Nephron progenitor cell (in vitro differentiated cells): ENCODE measurements at regions not wholly inside any gene's neighbourhood (a gene's known extent, or its start where the extent isn't known, plus 50 kb on each side); places are given as distances from the start of the nearest gene placed in this dataset.
"Not testable (repeated sequence)": the region's sequence is repeated elsewhere in the genome, so short reads cannot be mapped to it uniquely, and the experiment has no call there.

Source experiments
- DNase-seq: peaks from one replicate; pipeline ENCODE4 v3.0.0; 2021
- H3K27ac Mint-ChIP-seq: 2 replicates; pipeline ENCODE4 v1.8.0; 2021; ENCODE audit warnings: mild to moderate bottlenecking, moderate library complexity, mixed read lengths
- H3K27me3 Mint-ChIP-seq: 2 replicates; pipeline ENCODE4 v1.8.0; 2021; ENCODE audit warnings: mild to moderate bottlenecking, low read depth, mixed read lengths; ENCODE audit not compliant: poor library complexity
- H3K36me3 Mint-ChIP-seq: 2 replicates; pipeline ENCODE4 v1.8.0; 2021; ENCODE audit warnings: low read depth, mixed read lengths
- H3K4me1 Mint-ChIP-seq: 2 replicates; pipeline ENCODE4 v1.8.0; 2021; ENCODE audit warnings: mixed read lengths
- H3K4me3 Mint-ChIP-seq: 2 replicates; pipeline ENCODE4 v1.8.0; 2021; ENCODE audit warnings: mild to moderate bottlenecking, moderate library complexity, mixed read lengths
- H3K9me3 Mint-ChIP-seq: 2 replicates; pipeline ENCODE4 v1.8.0; 2021; ENCODE audit warnings: mild to moderate bottlenecking, moderate library complexity, mixed read lengths
- TF ChIP-seq, protein P1 (sequence below): fragments of 200-600 bp; sonication (generic); IDR thresholded peaks from 2 replicates; pipeline ENCODE4 v1.5.0; 2021; ENCODE audit warnings: antibody characterized with exemption

DNA sequence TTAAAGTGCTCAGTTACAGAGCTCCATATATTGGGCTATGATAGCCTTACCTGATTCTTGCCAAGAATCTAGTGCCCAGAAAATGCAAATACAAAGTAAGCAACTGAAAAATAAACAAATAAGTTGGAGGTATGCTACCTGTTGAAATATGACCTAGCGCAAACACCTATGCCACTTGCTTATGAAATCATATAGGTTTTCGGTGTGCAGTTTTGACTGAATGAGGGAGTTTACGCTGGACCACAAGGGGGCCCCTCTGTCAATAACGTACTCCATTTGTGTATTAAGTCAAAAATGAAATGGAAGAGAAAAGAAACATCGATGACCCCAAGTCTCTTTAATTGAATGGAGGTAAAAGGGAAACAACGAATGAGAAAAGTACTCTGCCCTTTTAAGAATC is 84.9 kb upstream of the TRIM77 start:
- H3K27ac Mint-ChIP-seq, result no peak overlapping the region
- no peak for DNase-seq
- no peaks in the 10 kb centered on the region for H3K9me3 Mint-ChIP-seq
- TF ChIP-seq, protein P1, sequence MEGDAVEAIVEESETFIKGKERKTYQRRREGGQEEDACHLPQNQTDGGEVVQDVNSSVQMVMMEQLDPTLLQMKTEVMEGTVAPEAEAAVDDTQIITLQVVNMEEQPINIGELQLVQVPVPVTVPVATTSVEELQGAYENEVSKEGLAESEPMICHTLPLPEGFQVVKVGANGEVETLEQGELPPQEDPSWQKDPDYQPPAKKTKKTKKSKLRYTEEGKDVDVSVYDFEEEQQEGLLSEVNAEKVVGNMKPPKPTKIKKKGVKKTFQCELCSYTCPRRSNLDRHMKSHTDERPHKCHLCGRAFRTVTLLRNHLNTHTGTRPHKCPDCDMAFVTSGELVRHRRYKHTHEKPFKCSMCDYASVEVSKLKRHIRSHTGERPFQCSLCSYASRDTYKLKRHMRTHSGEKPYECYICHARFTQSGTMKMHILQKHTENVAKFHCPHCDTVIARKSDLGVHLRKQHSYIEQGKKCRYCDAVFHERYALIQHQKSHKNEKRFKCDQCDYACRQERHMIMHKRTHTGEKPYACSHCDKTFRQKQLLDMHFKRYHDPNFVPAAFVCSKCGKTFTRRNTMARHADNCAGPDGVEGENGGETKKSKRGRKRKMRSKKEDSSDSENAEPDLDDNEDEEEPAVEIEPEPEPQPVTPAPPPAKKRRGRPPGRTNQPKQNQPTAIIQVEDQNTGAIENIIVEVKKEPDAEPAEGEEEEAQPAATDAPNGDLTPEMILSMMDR, result no peak
- H3K27me3 Mint-ChIP-seq, result no peaks in the 10 kb centered on the region
- H3K4me3 Mint-ChIP-seq, result no peak overlapping the region
- H3K36me3 Mint-ChIP-seq, result no peaks in the 10 kb centered on the region
- peaks cover 4% of the 10 kb centered on the region for H3K4me1 Mint-ChIP-seq

DNA sequence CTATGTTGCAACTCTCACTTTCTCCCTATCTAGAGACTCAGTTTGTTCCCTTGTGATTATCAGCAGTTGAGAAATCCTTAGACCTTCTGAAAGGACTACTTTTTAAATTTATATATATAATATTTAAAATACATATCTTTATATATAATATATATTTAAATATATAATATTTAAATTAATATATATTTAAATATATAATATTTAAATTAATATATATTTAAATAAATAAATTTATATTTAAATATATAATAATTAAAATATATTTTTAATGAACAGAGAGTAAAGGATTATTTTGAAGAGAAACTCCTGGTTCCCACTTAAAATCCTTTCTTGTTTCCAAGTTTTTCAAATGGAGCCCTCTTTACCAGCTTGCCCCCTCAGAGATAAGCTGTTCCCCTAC is 83.7 kb upstream of the TRIM77 start:
- DNase-seq, result no peak
- no peaks in the 10 kb centered on the region for H3K9me3 Mint-ChIP-seq
- H3K4me3 Mint-ChIP-seq, result no peak overlapping the region
- TF ChIP-seq, protein P1, result no peak
- H3K36me3 Mint-ChIP-seq, result no peaks in the 10 kb centered on the region
- no peaks in the 10 kb centered on the region for H3K27me3 Mint-ChIP-seq
- H3K4me1 Mint-ChIP-seq, result no peaks in the 10 kb centered on the region
- no peak overlapping the region for H3K27ac Mint-ChIP-seq

DNA sequence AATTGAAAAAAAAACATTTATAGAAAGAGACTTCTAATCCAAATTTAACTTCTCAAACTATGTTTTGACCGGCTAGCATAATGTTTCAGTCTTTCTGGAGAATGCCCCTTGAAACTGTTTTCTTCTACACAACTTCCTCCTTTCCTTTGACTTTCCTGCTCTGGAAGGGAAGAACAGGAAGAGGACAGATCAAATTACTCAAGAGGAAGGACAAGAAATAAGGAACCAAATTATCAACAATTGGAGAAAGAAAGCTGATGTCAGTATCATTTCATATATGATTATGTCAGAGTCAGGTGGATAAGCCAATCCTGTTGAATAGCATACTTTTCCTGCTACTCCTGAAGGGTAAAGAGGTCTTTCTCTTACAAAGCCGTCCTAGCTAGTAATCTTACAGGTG is 83.2 kb upstream of the TRIM77 start:
- not testable (repeated sequence) for H3K27me3 Mint-ChIP-seq, H3K4me3 Mint-ChIP-seq, H3K36me3 Mint-ChIP-seq, H3K9me3 Mint-ChIP-seq, DNase-seq, H3K27ac Mint-ChIP-seq, H3K4me1 Mint-ChIP-seq

DNA sequence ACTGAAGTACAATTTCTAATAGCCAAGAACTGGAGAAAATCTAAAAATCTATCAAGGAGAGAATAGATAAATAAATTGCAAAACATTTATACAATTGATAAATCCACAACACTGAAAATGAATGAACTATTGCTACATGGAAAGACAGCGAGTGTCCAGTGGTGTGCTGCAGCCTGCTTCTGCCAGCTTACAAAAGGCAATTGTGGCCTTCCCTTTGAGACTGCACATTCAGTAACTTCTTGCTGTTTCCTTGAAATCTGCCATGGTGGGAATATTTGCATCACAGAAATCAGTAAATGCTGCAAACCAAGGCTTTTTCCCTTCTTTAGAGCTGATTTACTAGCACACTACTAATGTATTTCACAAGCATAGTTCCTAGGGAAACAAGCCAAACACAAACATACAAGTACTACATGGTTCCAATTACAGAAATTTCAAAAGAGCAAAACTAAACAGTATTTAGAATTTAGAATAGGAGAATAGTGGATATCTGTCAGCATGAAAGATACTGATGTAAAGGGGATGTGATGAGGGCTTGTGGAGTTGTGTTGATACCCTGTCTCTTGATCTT is 76.9 kb upstream of the TRIM77 start:
- no peak overlapping the region for H3K27ac Mint-ChIP-seq
- DNase-seq, result no peak
- no peaks in the 10 kb centered on the region for H3K27me3 Mint-ChIP-seq
- peaks cover 4% of the 10 kb centered on the region for H3K4me1 Mint-ChIP-seq
- H3K9me3 Mint-ChIP-seq, result no peaks in the 10 kb centered on the region
- no peaks in the 10 kb centered on the region for H3K36me3 Mint-ChIP-seq
- no peak overlapping the region for H3K4me3 Mint-ChIP-seq
- TF ChIP-seq, protein P1, result no peak

- H3K36me3 Mint-ChIP-seq, H3K9me3 Mint-ChIP-seq, H3K4me3 Mint-ChIP-seq, DNase-seq, H3K27me3 Mint-ChIP-seq, H3K27ac Mint-ChIP-seq: not testable (repeated sequence)
- H3K4me1 Mint-ChIP-seq, result peaks cover 13% of the 10 kb centered on the region
These were observed 69.3 kb upstream of the TRIM77 start for GRCh38 chr11:89640777-89641176.

DNA sequence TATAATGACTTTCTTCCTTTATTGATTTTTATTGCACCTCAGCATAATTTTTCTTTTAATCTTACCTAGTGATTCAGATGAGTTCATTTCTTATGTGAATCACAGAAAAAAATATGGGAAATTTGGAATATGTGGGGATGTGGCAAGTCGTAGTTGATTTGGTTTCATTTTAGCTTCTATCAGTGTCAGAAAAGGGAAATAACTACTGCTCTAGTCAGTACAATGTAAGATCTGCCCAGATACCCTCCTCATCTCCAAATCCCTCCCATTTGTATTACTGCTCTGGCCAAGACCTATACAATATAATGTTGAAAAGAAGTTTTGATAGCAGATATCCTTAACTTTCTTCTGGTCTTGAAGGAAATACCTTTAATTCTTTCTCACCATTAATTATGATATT is 61.9 kb upstream of the TRIM77 start:
- not testable (repeated sequence) for H3K27me3 Mint-ChIP-seq, H3K4me3 Mint-ChIP-seq, DNase-seq, H3K27ac Mint-ChIP-seq, H3K36me3 Mint-ChIP-seq, H3K4me1 Mint-ChIP-seq, H3K9me3 Mint-ChIP-seq

- not testable (repeated sequence) for H3K36me3 Mint-ChIP-seq, H3K27ac Mint-ChIP-seq, H3K27me3 Mint-ChIP-seq, H3K4me1 Mint-ChIP-seq, DNase-seq, H3K9me3 Mint-ChIP-seq, H3K4me3 Mint-ChIP-seq
These were observed 61.1 kb upstream of the TRIM77 start for GRCh38 chr11:89648996-89649395.

GRCh38 chr11:89654669-89655068 is 55.4 kb upstream of the TRIM77 start:
- H3K4me3 Mint-ChIP-seq, H3K27ac Mint-ChIP-seq, H3K36me3 Mint-ChIP-seq, H3K27me3 Mint-ChIP-seq, DNase-seq, H3K4me1 Mint-ChIP-seq, H3K9me3 Mint-ChIP-seq: not testable (repeated sequence)

GRCh38 chr11:89658767-89659166 is 51.3 kb upstream of the TRIM77 start:
- not testable (repeated sequence) for H3K27me3 Mint-ChIP-seq, H3K4me3 Mint-ChIP-seq, H3K4me1 Mint-ChIP-seq, H3K9me3 Mint-ChIP-seq, H3K27ac Mint-ChIP-seq, H3K36me3 Mint-ChIP-seq, DNase-seq

GRCh38 chr11:89659414-89659813 is 50.7 kb upstream of the TRIM77 start:
- not testable (repeated sequence) for H3K4me3 Mint-ChIP-seq, H3K4me1 Mint-ChIP-seq, DNase-seq, H3K27ac Mint-ChIP-seq, H3K27me3 Mint-ChIP-seq, H3K9me3 Mint-ChIP-seq, H3K36me3 Mint-ChIP-seq
